NT2/D1 (cell line): ENCODE measurements at regions not wholly inside any gene's neighbourhood (a gene's known extent, or its start where the extent isn't known, plus 50 kb on each side); places are given as distances from the start of the nearest gene placed in this dataset.

ENCODE experiments used
- YY1 ChIP-seq: IDR thresholded peaks from 2 replicates; pipeline ENCODE4 v1.6.1; 2011; ENCODE audit not compliant: insufficient read length, insufficient read depth
- ZNF274 ChIP-seq: IDR thresholded peaks from 2 replicates; pipeline ENCODE4 v1.6.1; 2011; ENCODE audit warnings: mild to moderate bottlenecking, low read depth, low read length

- TF ChIP-seq YY1 (no peak), ZNF274 (no peak)
These were observed 546.9 kb downstream of the MIAT start for GRCh38 chr22:27204280-27204679.
